MM.1S (cell line): ENCODE measurements at regions not wholly inside any gene's neighbourhood (a gene's known extent, or its start where the extent isn't known, plus 50 kb on each side); places are given as distances from the start of the nearest gene placed in this dataset.

Experiments
- EZH2 ChIP-seq: fragments of 300-600 bp; sonication (generic); optimal IDR thresholded peaks from 2 replicates; pipeline ENCODE3; 2017; ENCODE audit warnings: low read depth, mild to moderate bottlenecking, antibody characterized with exemption, low read length, mixed read lengths
- TF ChIP-seq, protein P1 (sequence below): fragments of 300-600 bp; sonication (generic); IDR thresholded peaks from 2 replicates; pipeline ENCODE4 v1.5.1; 2016; ENCODE audit warnings: antibody characterized with exemption, low read length, mixed read lengths

DNA sequence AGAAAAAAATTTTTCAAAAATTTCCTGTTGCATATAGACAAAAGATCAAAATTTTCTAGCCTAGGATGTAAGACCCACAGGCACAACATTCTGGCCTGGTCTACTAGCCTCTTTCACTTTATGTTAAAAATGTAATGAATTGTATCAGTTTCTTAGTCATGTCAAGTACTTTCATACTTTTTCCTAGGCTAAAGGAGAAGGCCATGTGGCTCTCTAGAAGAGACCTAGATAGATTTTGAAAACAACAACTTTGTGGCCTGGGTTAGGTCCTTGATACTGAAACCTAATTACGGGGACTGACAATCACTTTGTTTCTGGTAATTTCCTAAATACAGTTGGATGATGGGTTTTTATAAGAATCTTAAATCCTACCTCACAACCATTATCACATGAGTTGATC lies 74.8 kb upstream of the FSIP2 start:
- TF ChIP-seq, protein P1, sequence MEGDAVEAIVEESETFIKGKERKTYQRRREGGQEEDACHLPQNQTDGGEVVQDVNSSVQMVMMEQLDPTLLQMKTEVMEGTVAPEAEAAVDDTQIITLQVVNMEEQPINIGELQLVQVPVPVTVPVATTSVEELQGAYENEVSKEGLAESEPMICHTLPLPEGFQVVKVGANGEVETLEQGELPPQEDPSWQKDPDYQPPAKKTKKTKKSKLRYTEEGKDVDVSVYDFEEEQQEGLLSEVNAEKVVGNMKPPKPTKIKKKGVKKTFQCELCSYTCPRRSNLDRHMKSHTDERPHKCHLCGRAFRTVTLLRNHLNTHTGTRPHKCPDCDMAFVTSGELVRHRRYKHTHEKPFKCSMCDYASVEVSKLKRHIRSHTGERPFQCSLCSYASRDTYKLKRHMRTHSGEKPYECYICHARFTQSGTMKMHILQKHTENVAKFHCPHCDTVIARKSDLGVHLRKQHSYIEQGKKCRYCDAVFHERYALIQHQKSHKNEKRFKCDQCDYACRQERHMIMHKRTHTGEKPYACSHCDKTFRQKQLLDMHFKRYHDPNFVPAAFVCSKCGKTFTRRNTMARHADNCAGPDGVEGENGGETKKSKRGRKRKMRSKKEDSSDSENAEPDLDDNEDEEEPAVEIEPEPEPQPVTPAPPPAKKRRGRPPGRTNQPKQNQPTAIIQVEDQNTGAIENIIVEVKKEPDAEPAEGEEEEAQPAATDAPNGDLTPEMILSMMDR, result no peak
- TF ChIP-seq EZH2, result no peak
